Stimulated activated CD4-positive, alpha-beta T cell treated with anti-CD3 and anti-CD28 coated beads, Interleukin-2, amount 100 ng/mL, for 48 hours (primary cell): ENCODE measurements at regions not wholly inside any gene's neighbourhood (a gene's known extent, or its start where the extent isn't known, plus 50 kb on each side); places are given as distances from the start of the nearest gene placed in this dataset.
"Not testable (repeated sequence)": the region's sequence is repeated elsewhere in the genome, so short reads cannot be mapped to it uniquely, and the experiment has no call there.

Experiments used
- DNase-seq, 2 donors: peaks; one replicate each; pipeline ENCODE4 v3.0.0-alpha.2; 2020

DNA sequence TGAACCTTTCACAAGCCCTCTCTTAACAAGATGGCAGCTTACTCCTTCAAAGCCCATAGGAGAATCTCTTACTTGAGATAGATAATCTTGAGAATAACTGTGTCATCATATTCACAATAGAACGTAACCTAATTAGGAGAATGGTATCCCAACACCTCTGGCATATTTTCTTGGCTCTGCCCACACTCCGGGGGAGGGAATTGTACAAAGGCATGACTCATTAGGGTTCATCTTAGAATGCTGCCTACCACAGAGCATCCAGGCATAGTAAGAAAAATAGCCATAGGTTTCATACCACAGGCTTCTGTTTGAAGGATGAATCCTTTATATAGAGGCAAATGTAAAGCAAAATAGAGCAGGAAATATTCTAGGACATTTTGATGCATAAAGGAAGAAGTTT is 1100.6 kb upstream of the CITED2 start:
- DNase-seq = no peak

- DNase-seq = no peak
Measured at GRCh38 chr6:140464720-140465119, 1090.3 kb upstream of the CITED2 start.

DNA sequence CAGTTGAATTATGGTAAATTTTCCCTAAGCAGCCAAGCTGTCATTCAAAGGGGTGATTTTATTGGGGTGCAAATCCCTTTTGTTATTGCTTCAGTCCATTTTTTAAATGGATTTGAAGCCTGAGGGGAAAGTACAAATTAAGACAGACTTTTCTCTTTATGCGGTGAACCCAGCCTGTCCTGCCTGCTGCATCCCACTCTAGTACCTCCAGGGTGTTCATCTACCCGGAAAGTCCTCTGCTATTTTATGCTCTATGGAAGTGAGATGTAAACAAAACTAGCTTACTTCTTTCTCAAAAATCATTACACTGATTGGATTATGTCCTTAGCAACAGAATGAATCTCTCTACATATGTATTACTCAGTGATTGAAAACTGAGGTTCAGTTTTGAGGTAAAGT is 1088.9 kb upstream of the CITED2 start:
- DNase-seq = no peak

- DNase-seq = no peak
Measured at GRCh38 chr6:140462453-140463311, 1088.2 kb upstream of the CITED2 start.

DNA sequence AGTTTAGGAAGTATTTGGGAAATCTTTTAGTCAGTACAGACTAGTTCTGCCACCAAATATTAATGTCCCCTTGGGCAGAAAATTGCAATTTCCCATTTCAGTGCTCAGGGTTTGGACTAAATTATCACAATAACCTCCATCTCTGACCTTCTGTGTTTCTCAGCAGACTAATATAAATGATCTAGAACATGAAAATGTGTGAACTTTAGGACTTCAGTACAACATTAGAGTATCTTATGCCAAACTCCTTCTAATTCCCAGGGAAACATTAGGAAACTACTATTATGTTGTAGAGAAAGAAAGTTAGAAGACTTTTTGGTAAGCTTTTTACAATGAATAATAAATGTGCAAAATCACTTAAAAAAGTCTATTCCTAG is 1087.6 kb upstream of the CITED2 start:
- DNase-seq = no peak

- DNase-seq = no peak
Measured at GRCh38 chr6:140460267-140460666, 1085.8 kb upstream of the CITED2 start.

DNA sequence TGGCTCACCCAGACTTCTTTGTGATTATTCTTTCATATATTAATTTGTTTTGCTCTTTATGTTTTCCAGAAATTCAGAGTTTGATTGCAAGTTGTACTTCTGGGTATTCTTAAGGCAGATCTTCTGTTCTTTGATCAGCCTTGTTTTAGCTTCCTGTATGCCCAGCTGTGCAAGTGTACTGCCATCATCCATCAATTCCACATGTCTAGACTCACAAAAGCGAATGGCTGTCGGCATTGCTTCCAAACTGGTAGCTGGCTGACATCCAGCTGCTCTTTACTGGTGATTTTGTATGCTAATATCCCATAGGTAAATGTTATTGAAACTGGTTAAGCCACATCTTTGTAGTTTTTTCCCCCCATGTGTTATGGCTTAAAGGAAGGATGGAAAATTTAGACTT is 1084.8 kb upstream of the CITED2 start:
- DNase-seq = no peak

GRCh38 chr6:140446241-140446640 is 1071.8 kb upstream of the CITED2 start:
- DNase-seq = no peak

DNA sequence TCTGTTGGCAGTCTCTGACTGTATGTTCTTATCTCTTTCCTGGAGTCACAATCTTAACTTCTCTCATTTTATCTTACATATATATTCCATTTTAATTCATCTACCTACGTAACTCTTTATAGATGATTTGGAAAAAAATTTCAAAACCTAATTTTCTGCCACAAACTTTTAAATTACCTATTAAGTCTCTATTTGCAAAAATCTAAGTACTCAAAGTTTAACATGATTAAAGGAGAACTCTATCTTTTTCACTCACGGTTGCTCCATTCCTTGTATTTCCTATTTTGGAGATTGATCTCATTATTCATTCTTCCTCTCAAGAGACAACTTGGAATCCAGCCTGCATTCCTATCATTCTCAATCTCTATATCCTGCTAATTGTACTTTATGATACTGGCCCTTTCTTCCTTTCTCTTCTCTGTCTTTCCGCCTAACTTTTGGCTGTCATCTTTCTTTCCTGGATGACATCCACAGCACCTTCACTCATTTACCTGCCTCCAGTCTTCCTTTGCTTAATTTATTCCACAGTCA is 1071.1 kb upstream of the CITED2 start:
- no peak for DNase-seq

- DNase-seq = not testable (repeated sequence)
Measured at GRCh38 chr6:140443112-140443511, 1068.7 kb upstream of the CITED2 start.

- peak in 1 of 2 donors; percentile 1 for DNase-seq
Measured at GRCh38 chr6:140441256-140441655, 1066.8 kb upstream of the CITED2 start.

DNA sequence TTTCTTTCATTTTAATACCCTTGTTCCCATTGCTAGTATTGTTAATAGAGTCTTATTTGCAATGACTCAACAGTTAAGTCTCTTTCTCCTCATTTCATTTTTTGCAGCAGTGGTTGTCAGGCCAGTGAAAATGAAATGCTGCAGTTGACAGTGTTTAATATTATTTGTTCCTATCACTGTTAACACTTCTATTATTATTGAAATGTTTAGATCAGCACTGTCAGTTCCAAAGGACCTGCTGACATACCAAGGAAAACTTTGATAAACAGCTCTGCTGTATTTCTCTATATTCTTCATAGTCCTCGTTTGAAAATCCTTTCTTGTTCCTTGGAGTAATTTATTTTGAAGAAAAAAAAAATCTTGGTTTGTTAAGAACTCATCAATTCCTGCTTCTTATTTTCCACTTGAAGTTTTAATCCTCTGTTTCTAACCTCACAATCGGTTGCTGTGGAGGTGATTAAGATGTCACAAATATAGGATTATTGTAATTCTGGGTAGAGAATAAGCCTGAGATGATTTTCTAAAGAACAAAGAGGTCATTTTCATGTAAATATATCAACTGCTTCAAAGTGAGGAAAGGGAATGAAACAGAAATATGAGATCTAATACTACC is 1065.9 kb upstream of the CITED2 start:
- DNase-seq = no peak

DNA sequence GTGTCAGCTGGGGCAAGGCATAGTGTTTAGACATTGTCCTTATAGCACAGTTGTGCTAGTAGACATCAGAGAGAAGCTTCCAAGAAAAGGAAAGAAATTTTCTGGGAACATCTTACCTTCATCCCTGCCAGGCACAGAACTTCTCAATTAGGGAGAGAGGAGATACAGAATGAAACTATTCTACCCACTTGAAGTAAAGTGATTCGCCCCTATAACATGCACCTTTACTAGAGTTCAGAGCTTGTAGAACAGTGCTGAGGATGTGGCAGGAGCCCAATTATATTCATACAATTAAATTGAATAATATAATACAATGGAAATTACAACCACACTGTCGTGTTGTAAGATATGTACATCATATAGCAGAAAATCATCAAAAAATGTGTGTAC is 1063.9 kb upstream of the CITED2 start:
- no peak for DNase-seq

- no peak for DNase-seq
Measured at GRCh38 chr6:140437619-140438345, 1063.3 kb upstream of the CITED2 start.

DNA sequence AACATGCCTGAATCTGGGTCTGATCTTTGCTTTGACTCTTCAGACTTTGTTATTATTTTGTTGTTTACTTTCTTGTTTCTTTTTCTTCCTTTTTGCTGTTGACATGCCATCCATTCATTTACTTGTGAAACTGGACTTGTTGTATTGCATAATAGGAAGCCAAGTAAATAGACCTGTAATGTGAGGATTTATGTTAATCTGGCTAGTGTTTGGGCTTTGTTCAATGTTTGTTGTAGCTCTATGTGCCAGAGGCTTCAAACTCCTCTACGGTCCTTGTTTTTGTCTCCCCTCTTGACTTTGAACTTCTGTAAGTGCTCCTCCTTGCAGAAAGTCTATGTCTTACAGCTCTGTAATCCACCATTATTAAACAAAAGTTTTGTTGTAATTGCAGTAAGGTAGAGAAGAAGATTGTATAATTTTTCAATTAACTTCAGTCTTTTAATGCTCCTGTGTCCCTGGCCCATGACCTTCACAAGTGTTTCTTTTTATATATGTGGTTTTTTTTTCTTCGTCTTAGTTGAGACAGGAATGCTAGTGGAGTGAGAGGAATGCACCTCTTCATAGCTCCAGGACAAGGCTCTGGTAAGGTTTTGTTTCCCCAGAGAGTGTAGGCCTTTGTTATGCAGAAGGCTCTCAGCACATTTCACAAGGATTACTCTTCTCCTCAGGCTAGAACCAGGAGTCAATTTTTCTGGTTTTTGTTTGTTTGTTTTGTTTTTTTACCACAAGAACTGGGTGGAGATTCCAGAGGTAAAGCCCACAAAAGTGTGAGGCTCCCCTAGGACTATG is 1061.8 kb upstream of the CITED2 start:
- DNase-seq = no peak

DNA sequence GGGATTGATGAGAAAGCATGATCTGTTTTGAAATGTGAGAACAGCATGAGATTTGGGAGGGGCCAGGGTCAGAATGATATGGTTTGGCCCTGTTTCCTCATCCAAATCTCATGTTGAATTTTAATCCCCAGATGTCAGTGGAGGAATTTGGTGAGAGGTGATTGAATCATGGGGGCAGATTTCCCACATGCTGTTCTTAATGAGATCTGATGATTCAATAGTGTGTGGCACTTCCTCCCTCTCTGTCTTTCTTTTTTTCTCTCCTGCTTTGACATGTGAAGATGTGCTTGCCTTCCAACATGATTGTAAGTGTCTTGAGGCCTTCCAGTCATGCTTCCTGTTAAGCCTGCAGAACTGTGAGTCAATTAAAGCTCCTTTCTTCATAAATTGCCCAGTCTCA is 1060.3 kb upstream of the CITED2 start:
- DNase-seq = no peak

- no peak for DNase-seq
Measured at GRCh38 chr6:140433072-140433471, 1058.6 kb upstream of the CITED2 start.

GRCh38 chr6:140427842-140428241 is 1053.4 kb upstream of the CITED2 start:
- DNase-seq = no peak

- no peak for DNase-seq
Measured at GRCh38 chr6:140414966-140415620, 1040.6 kb upstream of the CITED2 start.

DNA sequence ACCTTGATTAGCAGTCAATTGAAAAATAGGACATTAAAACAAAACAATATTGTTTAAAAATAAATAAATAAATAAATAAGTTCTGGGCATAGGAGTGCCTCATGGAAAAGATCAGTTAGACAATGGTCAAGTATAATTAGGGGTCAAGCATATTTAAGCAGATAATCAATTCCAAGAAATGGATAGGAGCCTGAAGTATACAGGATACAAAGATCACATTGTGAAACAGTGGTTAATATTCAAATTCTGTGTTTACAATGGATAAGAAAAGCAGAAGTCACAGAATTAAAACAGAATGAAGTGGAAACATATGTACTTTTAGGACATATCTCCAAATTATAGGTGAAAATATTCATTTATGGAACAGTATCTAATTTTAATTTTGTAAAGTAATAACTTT is 1028.6 kb upstream of the CITED2 start:
- no peak for DNase-seq

DNA sequence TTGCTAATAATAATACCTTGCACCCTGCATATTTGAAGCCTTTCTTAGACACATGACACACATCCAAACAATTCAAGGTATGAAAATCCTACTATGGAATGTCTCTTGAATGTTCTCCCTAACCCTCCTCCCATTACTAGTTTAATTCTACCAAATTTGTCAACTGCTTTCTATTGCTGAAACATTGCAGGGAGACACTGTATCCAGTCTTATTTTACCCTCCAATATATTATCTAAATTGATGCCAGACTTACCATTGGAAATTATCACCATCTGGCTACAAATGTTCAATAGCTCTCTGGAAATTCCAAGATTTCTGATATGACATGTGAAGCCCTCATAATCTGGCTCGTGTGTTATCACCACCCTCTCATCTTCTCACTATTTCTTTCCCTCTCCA is 1027.3 kb upstream of the CITED2 start:
- DNase-seq = no peak

DNA sequence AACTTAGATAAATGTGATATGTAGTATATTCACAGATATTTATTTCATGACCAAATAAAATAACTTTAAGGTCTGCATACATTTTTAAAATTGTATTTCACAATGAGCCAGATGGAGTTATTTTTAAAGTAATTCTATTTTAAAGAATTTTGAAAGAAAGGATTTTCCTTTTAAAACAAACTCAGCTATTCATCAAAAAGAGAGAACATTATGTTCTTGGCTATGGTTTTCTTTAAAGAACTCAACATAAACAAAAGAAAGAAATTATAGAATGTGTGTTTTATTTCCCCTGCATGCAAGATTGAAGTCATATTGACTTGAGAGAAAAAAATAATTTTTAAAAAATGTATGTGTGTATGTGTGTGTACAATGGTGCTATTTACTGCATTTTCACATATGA is 1023.6 kb upstream of the CITED2 start:
- DNase-seq = no peak
